ENCODE measurements at regions not wholly inside any gene's neighbourhood (a gene's known extent, or its start where the extent isn't known, plus 50 kb on each side); places are given as distances from the start of the nearest gene placed in this dataset.

DNA sequence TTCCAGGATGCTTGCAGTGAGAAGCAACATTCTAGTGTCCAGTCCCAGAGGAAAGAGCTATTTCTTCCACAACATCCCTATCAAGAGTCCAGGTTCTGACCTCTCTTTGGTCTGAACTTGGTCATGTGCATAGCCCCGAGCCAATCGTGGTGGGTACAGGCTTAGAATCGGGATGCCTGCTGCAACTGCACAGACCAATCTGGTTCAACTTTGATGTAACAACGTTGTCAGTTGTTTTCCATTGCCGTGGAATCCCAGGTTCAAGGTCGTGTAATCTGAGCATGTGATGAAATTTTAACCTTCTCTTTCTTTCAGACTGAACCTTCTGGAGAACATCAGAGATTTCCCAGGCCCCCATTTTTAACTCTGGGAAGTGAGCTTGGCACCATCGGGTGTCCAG lies 130.5 kb downstream of the ANKRD60 start:
- Histone ChIP-seq H3K36me3 (no peaks in the 10 kb centered on the region), H3K27me3 (peaks cover 0 to 32% (median 0%) of the 10 kb centered on the region in 4 donors), H3K4me3 (no peak overlapping the region), H3K27ac (no peak overlapping the region), H3K9me3 (no peaks in the 10 kb centered on the region), H3K4me1 (no peaks in the 10 kb centered on the region)
- TF ChIP-seq POLR2A (IDR thresholded peaks at IDR 0.05) (no peak), CTCF (IDR thresholded peaks at IDR 0.05) (no peak)
- intact Hi-C loops (cut with DNase I): loop anchor here (10.0 kb wide), 1 partner anchor 443 kb away; no protein-coding TSS in a partner anchor
- DNase-seq: no peak
- WGBS, 2 donors: 74 to 83% methylated on average over 7 of the region's 7 CpGs

GRCh38 chr20:58097429-58097828 lies 131.0 kb downstream of the ANKRD60 start:
- 68 to 90% methylated on average over 4 of the region's 4 CpGs for WGBS, 2 donors
- H3K4me3 ChIP-seq: no peak overlapping the region
- no peak overlapping the region for H3K27ac ChIP-seq
- no peaks in the 10 kb centered on the region for H3K36me3 ChIP-seq
- intact Hi-C loops (cut with DNase I): loop anchor here (10.0 kb wide), 1 partner anchor 443 kb away; no protein-coding TSS in a partner anchor
- no peaks in the 10 kb centered on the region for H3K4me1 ChIP-seq
- no peaks in the 10 kb centered on the region for H3K9me3 ChIP-seq
- no peak for DNase-seq
- TF ChIP-seq CTCF (IDR thresholded peaks at IDR 0.05) (no peak), POLR2A (IDR thresholded peaks at IDR 0.05) (no peak)
- H3K27me3 ChIP-seq: peaks cover 0 to 27% (median 0%) of the 10 kb centered on the region in 4 donors

GRCh38 chr20:58096880-58097423 lies 131.5 kb downstream of the ANKRD60 start:
- Histone ChIP-seq H3K9me3 (no peaks in the 10 kb centered on the region), H3K36me3 (no peaks in the 10 kb centered on the region), H3K4me1 (no peaks in the 10 kb centered on the region), H3K27ac (no peak overlapping the region), H3K27me3 (peaks cover 0 to 25% (median 0%) of the 10 kb centered on the region in 4 donors), H3K4me3 (no peak overlapping the region)
- DNase-seq: no peak
- no peak for TF ChIP-seq POLR2A (IDR thresholded peaks at IDR 0.05)
- TF ChIP-seq CTCF (IDR thresholded peaks at IDR 0.05): no peak
- WGBS, 2 donors: 52 to 68% methylated on average over 8 of the region's 8 CpGs
- intact Hi-C loops (cut with DNase I): loop anchor here (10.0 kb wide), 1 partner anchor 442 kb away; no protein-coding TSS in a partner anchor

- TF ChIP-seq POLR2A (IDR thresholded peaks at IDR 0.05) (no peak), CTCF (IDR thresholded peaks at IDR 0.05) (no peak)
- Histone ChIP-seq H3K4me3 (no peak overlapping the region), H3K9me3 (no peaks in the 10 kb centered on the region), H3K27ac (no peak overlapping the region), H3K4me1 (no peaks in the 10 kb centered on the region), H3K36me3 (no peaks in the 10 kb centered on the region), H3K27me3 (peaks cover 0 to 19% (median 0%) of the 10 kb centered on the region in 4 donors)
- WGBS, 2 donors: 67 to 76% methylated on average over 3 to 4 of the region's 4 CpGs
- no peak for DNase-seq
- intact Hi-C loops (cut with DNase I): loop anchor here (10.0 kb wide), 1 partner anchor 440 kb away; no protein-coding TSS in a partner anchor
These were observed 133.8 kb downstream of the ANKRD60 start for GRCh38 chr20:58094698-58095097.

DNA sequence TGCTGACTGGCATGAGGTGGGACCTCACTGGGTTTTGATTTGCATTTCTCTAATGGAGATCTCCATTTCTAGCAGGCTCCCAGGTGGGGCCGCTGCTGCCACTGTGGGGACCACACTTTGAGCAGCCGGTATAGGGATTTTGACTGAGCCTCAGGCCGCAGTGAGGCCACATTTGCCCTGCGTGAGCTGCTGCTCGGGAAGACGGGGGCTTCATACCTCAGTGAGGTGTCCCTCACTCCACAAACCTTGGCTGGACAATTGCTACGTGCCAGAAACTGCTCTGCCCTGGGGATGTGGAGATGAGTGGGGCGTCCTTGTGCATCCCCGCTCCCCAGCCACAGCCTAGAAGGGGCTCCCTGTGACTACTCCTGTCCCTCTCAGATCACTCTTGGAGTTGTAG lies 134.3 kb downstream of the ANKRD60 start:
- no peak overlapping the region for H3K4me3 ChIP-seq
- H3K27ac ChIP-seq: no peak overlapping the region
- no peaks in the 10 kb centered on the region for H3K9me3 ChIP-seq
- no peak for DNase-seq
- peaks cover 0 to 15% (median 0%) of the 10 kb centered on the region in 4 donors for H3K27me3 ChIP-seq
- WGBS, 2 donors: 70 to 87% methylated on average over 2 to 3 of the region's 9 CpGs
- intact Hi-C loops (cut with DNase I): loop anchor here (10.0 kb wide), 1 partner anchor 439 kb away; no protein-coding TSS in a partner anchor
- H3K4me1 ChIP-seq: no peaks in the 10 kb centered on the region
- TF ChIP-seq CTCF (IDR thresholded peaks at IDR 0.05) (no peak), POLR2A (IDR thresholded peaks at IDR 0.05) (no peak)
- H3K36me3 ChIP-seq: no peaks in the 10 kb centered on the region

Data from esophagus squamous epithelium (tissue), 5 donors.